Dermis blood vessel endothelial cell (primary cell): ENCODE measurements at regions not wholly inside any gene's neighbourhood (a gene's known extent, or its start where the extent isn't known, plus 50 kb on each side); places are given as distances from the start of the nearest gene placed in this dataset.
"Not testable (repeated sequence)": the region's sequence is repeated elsewhere in the genome, so short reads cannot be mapped to it uniquely, and the experiment has no call there.

Experiments used
- DNase-seq: peaks from one replicate; pipeline ENCODE4 v3.0.0; 2010

- DNase-seq = no peak
Observed at GRCh38 chr6:76495909-76496308, 423.4 kb upstream of the IMPG1 start.

GRCh38 chr6:76491376-76491775, 418.9 kb upstream of the IMPG1 start:
- not testable (repeated sequence) for DNase-seq

GRCh38 chr6:76490456-76490855, 418.0 kb upstream of the IMPG1 start:
- DNase-seq = no peak

- DNase-seq = no peak
Observed at GRCh38 chr6:76481101-76481500, 408.6 kb upstream of the IMPG1 start.

GRCh38 chr6:76472858-76473257, 400.4 kb upstream of the IMPG1 start:
- no peak for DNase-seq

GRCh38 chr6:76466286-76466685, 393.8 kb upstream of the IMPG1 start:
- DNase-seq = no peak

GRCh38 chr6:76465410-76465809, 392.9 kb upstream of the IMPG1 start:
- DNase-seq = no peak

- DNase-seq = no peak
Observed at GRCh38 chr6:76453270-76453669, 380.8 kb upstream of the IMPG1 start.

- DNase-seq = no peak
Observed at GRCh38 chr6:76451926-76452709, 379.7 kb upstream of the IMPG1 start.

GRCh38 chr6:76448109-76448508, 375.6 kb upstream of the IMPG1 start:
- DNase-seq = no peak

GRCh38 chr6:76441875-76442274, 369.4 kb upstream of the IMPG1 start:
- DNase-seq = no peak

- DNase-seq = no peak
Observed at GRCh38 chr6:76439811-76440210, 367.3 kb upstream of the IMPG1 start.

GRCh38 chr6:76438768-76439167, 366.3 kb upstream of the IMPG1 start:
- no peak for DNase-seq

- DNase-seq = no peak
Observed at GRCh38 chr6:76435174-76435573, 362.7 kb upstream of the IMPG1 start.

GRCh38 chr6:76422511-76423213, 350.2 kb upstream of the IMPG1 start:
- no peak for DNase-seq

- DNase-seq = no peak
Observed at GRCh38 chr6:76420094-76420493, 347.6 kb upstream of the IMPG1 start.

GRCh38 chr6:76418560-76419223, 346.2 kb upstream of the IMPG1 start:
- no peak for DNase-seq

- no peak for DNase-seq
Observed at GRCh38 chr6:76416821-76417605, 344.6 kb upstream of the IMPG1 start.

GRCh38 chr6:76403064-76403463, 330.6 kb upstream of the IMPG1 start:
- DNase-seq = no peak

- DNase-seq = no peak
Observed at GRCh38 chr6:76397966-76398365, 325.5 kb upstream of the IMPG1 start.

- DNase-seq = no peak
Observed at GRCh38 chr6:76382201-76382600, 309.7 kb upstream of the IMPG1 start.

GRCh38 chr6:76381612-76382011, 309.1 kb upstream of the IMPG1 start:
- no peak for DNase-seq

- DNase-seq = peak; percentile 0
Observed at GRCh38 chr6:76351275-76351674, 278.8 kb upstream of the IMPG1 start.
